Stimulated activated memory B cell treated with anti-CD40 and anti-IgM and Interleukin-4, amounts not matched to agents 10 μg/mL and 1 μg/mL and 100 μg/mL, for 72 hours (primary cell): ENCODE measurements at regions not wholly inside any gene's neighbourhood (a gene's known extent, or its start where the extent isn't known, plus 50 kb on each side); places are given as distances from the start of the nearest gene placed in this dataset.

ENCODE experiments used
- ATAC-seq: fragments of 150-1000 bp; cut with Tn5 transposase; 2 replicates; pipeline ENCODE4 v1.10.0; 2021
- H3K27ac Mint-ChIP-seq: one replicate; pipeline ENCODE4 v1.8.0; 2022; ENCODE audit warnings: mild to moderate bottlenecking, mixed read lengths
- H3K27me3 Mint-ChIP-seq: one replicate; pipeline ENCODE4 v1.8.0; 2022; ENCODE audit warnings: mixed read lengths
- H3K36me3 Mint-ChIP-seq: one replicate; pipeline ENCODE4 v1.8.0; 2022; ENCODE audit warnings: mixed read lengths
- H3K4me1 Mint-ChIP-seq: one replicate; pipeline ENCODE4 v1.8.0; 2022; ENCODE audit warnings: mixed read lengths
- H3K4me3 Mint-ChIP-seq: one replicate; pipeline ENCODE4 v1.8.0; 2022; ENCODE audit warnings: mild to moderate bottlenecking, moderate library complexity, mixed read lengths
- H3K9me3 Mint-ChIP-seq: one replicate; pipeline ENCODE4 v1.8.0; 2022; ENCODE audit warnings: mixed read lengths

DNA sequence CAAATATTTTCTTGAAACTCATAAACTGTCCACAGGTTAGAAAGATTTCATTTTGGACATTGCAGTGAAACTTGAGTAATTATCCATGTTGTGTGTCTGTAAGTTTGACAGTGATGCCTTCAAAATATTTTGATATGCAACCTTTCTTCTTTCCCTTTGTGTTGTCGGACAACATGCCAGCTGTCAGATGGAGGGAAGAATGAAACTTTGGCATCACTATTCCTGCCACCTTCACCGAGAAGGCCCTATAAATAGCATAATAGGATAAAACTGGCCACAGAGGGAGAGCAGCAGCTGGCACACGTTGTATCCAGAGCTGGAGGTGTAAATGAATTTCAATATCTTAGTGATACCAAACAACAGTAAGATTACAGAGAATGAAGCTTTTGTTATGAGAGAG lies 436.7 kb upstream of the CFAP20DC start:
- ATAC-seq, result no peak
- Mint-ChIP-seq H3K9me3 (no peaks in the 10 kb centered on the region), H3K36me3 (no peaks in the 10 kb centered on the region), H3K27me3 (no peaks in the 10 kb centered on the region), H3K4me1 (no peaks in the 10 kb centered on the region), H3K27ac (no peak overlapping the region), H3K4me3 (no peak overlapping the region)

DNA sequence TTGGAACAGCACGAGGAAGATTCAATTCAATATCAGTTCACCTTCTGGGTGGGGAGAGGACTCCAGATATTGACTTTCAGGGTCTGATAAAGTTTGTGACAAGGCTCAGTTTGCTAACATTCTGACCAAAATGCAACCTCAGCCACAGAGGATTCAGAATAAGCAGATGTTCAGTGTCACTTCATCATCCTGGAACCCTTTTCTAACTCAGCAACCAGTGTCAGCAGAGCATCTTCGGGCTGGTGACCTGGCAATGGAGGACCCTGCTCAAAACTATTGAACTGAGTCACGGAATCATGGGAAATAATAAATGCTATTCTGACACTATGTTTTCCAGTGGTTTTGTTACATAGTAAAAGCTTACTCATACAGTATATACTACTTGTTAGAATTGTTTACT lies 433.4 kb upstream of the CFAP20DC start:
- Mint-ChIP-seq H3K27ac (no peak overlapping the region), H3K4me1 (no peaks in the 10 kb centered on the region), H3K36me3 (no peaks in the 10 kb centered on the region), H3K4me3 (no peak overlapping the region), H3K27me3 (no peaks in the 10 kb centered on the region), H3K9me3 (no peaks in the 10 kb centered on the region)
- ATAC-seq, result no peak

DNA sequence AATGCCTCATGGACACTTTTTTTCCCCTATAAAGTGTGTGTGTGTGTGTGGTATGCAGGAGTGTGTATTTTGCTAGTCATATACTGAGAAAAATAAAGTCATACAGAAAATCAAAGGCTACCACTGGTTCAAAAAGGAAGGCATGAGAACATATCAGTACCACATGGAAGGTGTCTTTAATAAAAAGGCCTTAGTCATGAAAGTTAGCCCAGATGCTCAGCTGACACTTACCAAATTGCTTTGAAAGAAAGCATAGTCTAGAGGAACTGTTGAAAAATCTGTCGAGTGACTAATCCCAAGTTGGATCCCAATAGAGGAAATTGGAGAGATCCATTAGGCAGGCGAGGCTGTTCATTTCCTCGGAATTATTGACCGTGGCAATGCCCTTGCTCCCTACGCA lies 432.9 kb upstream of the CFAP20DC start:
- Mint-ChIP-seq H3K27me3 (no peaks in the 10 kb centered on the region), H3K27ac (no peak overlapping the region), H3K4me1 (no peaks in the 10 kb centered on the region), H3K9me3 (no peaks in the 10 kb centered on the region), H3K36me3 (no peaks in the 10 kb centered on the region), H3K4me3 (no peak overlapping the region)
- no peak for ATAC-seq

DNA sequence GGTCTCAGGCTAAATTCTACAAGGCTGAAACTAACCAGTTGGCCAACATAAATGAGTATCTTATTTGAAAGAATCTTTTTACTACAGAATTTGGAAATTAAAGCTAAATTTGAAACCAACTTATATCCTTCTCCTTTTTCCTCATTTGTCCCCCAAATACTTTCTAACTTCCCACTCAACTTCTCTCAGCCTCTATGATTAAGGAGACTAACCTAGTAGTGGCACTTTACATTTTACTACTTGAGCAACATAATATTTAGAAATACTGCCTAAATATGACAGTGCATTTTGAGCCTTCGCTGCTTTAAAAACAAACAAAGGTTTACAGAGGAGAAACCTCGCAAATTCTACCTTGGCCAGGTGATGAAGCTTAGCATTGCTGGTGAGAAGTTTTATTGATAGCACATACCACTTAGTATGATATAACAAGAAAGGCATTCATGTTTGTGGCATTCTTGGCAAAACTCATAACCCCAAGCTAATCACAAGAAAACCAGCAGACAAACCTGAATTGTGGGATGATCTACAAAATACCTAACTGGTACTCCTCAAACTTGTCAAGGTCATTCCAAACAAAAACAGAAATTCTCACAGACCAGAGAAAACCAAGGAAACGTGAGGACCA lies 432.1 kb upstream of the CFAP20DC start:
- no peak for ATAC-seq
- Mint-ChIP-seq H3K27me3 (no peaks in the 10 kb centered on the region), H3K9me3 (no peaks in the 10 kb centered on the region), H3K4me1 (no peaks in the 10 kb centered on the region), H3K27ac (no peak overlapping the region), H3K4me3 (no peak overlapping the region), H3K36me3 (no peaks in the 10 kb centered on the region)

DNA sequence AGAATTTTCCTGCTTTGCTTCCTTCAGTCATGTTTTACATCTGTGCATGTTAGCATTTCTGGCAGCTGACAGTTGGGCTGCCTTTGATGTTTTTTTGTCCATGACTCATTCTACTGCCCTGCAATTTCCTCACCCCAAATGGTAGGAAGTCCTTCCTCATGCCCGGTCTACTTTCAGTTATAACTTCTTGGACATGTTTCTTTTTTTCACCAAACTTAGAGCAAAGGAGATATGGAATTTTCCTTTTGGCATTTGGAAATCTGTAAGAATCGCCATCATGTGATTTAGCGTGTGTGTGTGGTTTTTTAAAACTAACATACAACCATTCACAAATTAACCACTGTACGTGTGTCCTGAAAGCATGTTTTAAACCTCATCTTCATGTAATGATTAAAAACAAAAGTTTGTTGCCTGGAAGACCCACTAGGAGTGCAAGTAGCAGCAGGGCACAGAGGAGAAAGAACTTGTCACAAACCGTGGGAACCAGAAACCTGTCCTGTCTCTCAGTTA lies 430.7 kb upstream of the CFAP20DC start:
- Mint-ChIP-seq H3K4me1 (no peaks in the 10 kb centered on the region), H3K27ac (no peak overlapping the region), H3K4me3 (no peak overlapping the region), H3K9me3 (no peaks in the 10 kb centered on the region), H3K36me3 (no peaks in the 10 kb centered on the region), H3K27me3 (no peaks in the 10 kb centered on the region)
- ATAC-seq, result no peak

DNA sequence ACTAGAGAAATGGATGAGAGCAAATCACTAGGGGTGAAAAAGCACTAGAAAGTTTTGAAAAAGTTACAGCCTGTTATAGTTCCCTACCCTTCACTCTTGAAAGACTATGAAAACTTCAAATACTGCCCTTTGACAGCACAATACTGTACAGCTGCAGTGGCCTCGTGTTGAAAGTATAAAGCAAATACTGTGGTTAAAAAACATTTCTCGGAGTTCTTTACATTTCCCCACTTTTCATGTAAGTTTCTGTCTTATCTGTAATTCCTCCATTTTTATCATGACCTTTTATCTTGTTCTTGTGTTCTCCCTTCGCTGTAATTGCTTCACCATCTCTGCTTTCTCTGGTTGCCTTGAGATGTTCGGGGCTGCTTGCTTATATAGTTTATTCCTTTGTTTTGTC lies 423.8 kb upstream of the CFAP20DC start:
- Mint-ChIP-seq H3K4me1 (peaks cover 8% of the 10 kb centered on the region), H3K27ac (no peak overlapping the region), H3K27me3 (no peaks in the 10 kb centered on the region), H3K36me3 (peaks cover 4% of the 10 kb centered on the region), H3K9me3 (peaks cover 6% of the 10 kb centered on the region), H3K4me3 (no peak overlapping the region)
- no peak for ATAC-seq

DNA sequence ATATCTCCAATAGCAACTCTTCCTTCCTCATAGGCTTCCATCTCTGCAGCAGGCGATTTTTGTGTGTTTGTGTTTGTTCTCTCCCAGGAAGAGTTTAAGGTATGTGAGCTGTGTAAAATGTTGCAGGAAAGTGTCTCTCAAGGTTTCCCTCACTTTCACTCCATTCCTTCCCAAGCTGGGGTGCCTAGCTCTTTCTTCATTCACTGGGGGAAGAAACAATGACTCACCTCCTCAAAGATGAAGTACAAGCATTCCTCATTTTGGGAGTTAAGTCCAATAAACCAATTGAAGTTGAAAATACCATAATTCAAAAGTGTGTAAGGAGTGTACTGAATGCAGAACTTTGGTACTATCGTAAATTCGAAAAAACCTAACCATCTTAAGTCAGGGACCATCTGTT lies 422.7 kb upstream of the CFAP20DC start:
- H3K36me3 Mint-ChIP-seq, result peaks cover 4% of the 10 kb centered on the region
- H3K4me3 Mint-ChIP-seq, result no peak overlapping the region
- no peak for ATAC-seq
- peaks cover 8% of the 10 kb centered on the region for H3K4me1 Mint-ChIP-seq
- H3K27me3 Mint-ChIP-seq, result no peaks in the 10 kb centered on the region
- H3K9me3 Mint-ChIP-seq, result peaks cover 6% of the 10 kb centered on the region
- no peak overlapping the region for H3K27ac Mint-ChIP-seq

DNA sequence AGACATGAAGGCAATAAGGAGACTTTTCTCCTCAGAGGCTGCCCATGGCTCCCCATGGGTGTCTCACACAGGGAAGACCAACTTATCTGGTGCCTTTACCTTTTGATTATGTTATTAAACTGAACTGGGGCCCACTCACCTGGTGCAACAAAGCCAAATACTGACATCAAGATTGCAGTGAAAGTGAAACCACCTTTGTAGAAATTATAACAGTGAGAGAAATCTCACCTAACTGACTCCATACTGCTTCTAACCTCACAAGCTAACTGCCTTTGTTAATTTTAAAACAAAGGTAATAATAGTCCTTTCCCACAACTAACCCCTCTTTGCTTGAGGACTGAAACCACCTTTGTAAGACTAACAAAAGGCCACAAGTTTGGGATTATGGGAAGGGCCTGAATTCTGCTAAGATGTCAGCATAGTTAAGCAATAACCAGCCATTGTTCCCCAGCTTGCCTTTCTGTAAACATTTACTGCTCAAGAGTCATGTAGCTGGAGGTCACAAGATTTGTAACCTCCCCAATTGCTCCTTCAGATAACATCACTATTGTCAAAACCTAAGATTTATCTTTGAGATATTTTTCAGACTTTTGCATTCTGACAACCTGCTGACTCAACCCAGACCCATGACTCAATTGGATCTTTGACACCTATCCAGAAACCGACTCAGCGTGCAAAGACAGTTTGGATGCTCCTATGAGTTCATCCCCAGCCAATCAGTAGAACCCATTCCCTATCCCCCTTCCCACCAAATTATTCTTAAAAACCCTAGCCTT lies 420.3 kb upstream of the CFAP20DC start:
- peaks cover 4% of the 10 kb centered on the region for H3K36me3 Mint-ChIP-seq
- no peaks in the 10 kb centered on the region for H3K27me3 Mint-ChIP-seq
- peaks cover 8% of the 10 kb centered on the region for H3K4me1 Mint-ChIP-seq
- no peak overlapping the region for H3K27ac Mint-ChIP-seq
- no peak overlapping the region for H3K4me3 Mint-ChIP-seq
- H3K9me3 Mint-ChIP-seq, result peaks cover 9% of the 10 kb centered on the region
- ATAC-seq, result no peak

DNA sequence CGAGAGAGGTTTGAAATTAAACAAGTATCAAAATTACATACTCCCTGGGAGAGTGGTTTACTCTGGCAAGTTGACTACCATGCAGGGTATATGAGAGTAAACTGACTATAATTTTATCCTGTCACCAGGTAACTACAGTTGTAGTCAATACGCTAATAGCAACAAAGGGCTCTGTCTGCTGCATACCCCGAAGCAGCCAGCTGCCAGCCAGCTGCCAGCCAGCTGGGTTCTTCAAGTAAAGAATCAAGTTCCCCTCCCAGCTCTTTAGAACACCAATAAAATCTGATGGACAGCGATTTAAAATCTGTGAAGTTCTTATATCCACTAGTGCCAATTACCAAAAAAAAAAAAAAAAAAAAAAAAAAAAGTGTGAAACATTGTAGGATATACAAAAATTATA lies 417.7 kb upstream of the CFAP20DC start:
- H3K9me3 Mint-ChIP-seq, result peaks cover 9% of the 10 kb centered on the region
- H3K4me3 Mint-ChIP-seq, result no peak overlapping the region
- no peaks in the 10 kb centered on the region for H3K27me3 Mint-ChIP-seq
- no peak for ATAC-seq
- no peak overlapping the region for H3K27ac Mint-ChIP-seq
- H3K36me3 Mint-ChIP-seq, result peaks cover 4% of the 10 kb centered on the region
- peaks cover 8% of the 10 kb centered on the region for H3K4me1 Mint-ChIP-seq

DNA sequence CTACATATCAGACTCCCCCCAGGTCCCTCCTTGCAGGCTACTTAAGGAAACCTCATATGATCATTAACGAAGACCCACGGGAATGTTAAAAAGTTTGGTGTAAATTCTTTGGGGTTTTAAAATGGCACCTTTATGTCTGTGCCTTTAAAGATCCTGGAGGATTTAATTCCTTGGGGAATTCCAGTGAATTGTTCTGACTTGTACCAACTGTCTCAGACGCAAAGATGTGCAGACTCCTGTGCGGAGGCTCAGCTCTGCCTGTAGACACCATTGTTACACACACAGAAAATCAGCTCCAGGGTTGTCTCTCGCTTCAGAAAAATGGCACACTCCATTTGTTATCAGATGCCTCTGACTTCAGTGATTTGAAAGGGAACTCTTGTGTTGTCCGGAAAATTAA lies 414.4 kb upstream of the CFAP20DC start:
- no peaks in the 10 kb centered on the region for H3K36me3 Mint-ChIP-seq
- H3K9me3 Mint-ChIP-seq, result peaks cover 4% of the 10 kb centered on the region
- no peaks in the 10 kb centered on the region for H3K4me1 Mint-ChIP-seq
- H3K27ac Mint-ChIP-seq, result no peak overlapping the region
- no peak overlapping the region for H3K4me3 Mint-ChIP-seq
- ATAC-seq, result no peak
- H3K27me3 Mint-ChIP-seq, result no peaks in the 10 kb centered on the region

DNA sequence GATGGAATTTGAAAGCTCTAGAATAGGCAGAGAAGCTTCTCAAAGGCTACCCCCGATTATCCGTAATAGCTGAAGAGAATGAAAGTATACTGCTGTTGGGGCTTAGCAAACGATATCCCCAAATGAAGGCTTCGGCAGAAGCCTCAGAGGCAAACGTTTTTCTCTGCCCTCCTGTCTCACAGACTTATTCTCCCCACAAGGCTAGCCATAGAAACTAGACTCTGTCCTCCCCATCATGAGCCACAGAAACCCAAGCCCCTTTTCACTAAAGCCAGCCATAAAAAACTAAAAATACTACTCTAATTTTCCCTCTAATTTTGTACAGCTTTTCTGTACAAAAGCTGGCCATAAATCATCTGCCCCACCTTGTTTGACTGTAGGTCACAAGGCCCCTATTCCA lies 413.4 kb upstream of the CFAP20DC start:
- no peak for ATAC-seq
- no peaks in the 10 kb centered on the region for H3K36me3 Mint-ChIP-seq
- H3K4me3 Mint-ChIP-seq, result no peak overlapping the region
- H3K27me3 Mint-ChIP-seq, result no peaks in the 10 kb centered on the region
- no peak overlapping the region for H3K27ac Mint-ChIP-seq
- peaks cover 4% of the 10 kb centered on the region for H3K9me3 Mint-ChIP-seq
- no peaks in the 10 kb centered on the region for H3K4me1 Mint-ChIP-seq

DNA sequence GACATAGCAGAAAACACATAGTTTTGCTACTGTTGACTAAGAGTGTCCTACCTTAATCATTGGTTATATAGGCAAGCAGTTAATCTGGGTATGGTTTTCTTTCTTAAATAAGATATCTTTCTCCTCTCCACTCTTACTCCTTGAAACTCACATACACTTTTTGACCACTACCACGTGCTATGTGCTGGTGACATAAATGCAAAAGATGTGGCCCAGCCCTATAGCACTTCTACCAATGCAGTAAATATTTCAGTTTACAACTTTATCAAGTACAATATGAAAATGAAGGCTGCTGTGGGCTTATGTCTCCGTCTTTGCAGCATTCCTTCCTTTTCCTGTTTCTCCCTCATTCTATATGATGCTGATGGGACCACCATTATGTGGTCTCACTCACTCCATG lies 410.2 kb upstream of the CFAP20DC start:
- Mint-ChIP-seq H3K36me3 (no peaks in the 10 kb centered on the region), H3K4me1 (peaks cover 6% of the 10 kb centered on the region), H3K27me3 (no peaks in the 10 kb centered on the region), H3K9me3 (peaks cover 2% of the 10 kb centered on the region), H3K27ac (no peak overlapping the region), H3K4me3 (no peak overlapping the region)
- no peak for ATAC-seq

DNA sequence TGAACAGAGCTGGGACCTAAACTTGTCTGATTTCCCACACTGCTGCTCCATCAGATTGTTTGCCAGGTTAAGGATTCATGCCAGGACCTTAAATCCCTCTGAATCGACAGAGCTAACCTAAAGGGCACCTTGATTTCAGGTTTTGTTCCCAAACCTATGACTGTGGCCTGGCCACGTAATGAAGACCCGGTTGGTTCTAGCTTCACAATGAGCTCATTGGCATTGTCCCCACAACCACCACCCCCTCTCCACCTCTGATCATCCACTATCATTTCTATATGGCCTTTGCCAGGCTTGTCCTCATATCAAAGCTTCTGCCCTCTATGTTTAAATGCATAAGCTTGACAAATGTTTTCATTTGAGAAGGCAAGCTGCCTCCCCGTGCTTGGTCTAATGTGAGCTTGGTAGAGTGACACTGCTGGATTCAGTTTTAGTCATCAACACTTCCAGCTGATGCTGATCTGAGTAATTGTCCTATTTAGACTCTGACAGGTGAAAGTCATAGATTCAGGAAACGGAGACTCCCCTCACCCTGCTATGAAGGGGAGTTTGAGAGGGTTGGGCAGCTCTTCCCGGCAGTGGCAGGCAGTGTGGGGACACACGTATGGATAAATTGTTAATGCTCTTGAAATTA lies 407.1 kb upstream of the CFAP20DC start:
- Mint-ChIP-seq H3K4me3 (no peak overlapping the region), H3K36me3 (no peaks in the 10 kb centered on the region), H3K27ac (peak overlapping the region; percentile 41), H3K4me1 (peaks cover 19% of the 10 kb centered on the region), H3K9me3 (peaks cover 2% of the 10 kb centered on the region), H3K27me3 (no peaks in the 10 kb centered on the region)
- ATAC-seq, result peak; percentile 74

DNA sequence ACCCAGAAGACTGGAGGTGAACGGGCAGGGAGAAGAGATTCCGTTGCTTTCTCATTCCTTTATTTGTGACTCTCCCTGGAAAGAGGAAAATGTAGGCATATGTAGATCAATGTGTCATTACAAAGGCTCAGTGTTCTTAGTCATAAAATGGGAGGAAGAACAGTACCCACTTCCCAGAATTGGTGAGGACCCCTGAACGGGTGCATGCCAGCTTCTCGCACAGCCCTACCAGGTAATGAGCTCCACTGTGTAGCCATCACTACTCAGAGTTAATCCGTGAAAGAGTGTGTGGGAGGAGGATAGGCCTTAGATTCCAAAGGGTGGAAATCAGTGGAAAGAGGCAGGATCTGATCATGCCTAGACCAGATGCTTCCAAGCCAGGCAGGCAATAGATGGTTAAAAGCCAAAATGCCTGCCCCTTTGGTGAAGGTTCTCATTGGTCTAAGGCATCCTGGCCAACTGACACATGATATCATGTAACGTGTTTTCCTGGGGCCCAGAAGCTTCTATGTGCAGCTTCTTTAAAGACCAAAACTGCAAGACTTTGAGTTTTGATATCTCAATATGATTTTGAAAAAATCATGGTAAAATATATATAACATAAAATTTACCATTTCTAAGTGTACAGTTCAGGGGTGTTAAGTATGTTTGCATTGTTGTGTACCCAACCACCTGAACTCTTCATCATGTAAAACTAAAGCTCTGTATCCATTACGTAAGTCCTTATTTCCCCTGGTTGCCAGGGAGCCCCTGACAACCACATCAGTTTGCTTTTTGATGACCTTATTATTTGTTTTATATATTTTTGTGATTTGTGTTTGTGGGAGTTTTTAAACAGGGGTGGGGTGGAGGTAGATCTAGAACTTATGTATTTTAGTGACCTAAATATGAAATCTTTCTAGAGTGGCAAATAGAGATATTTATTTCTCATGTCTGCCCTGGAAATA lies 402.2 kb upstream of the CFAP20DC start:
- Mint-ChIP-seq H3K4me3 (peak overlapping the region; percentile 38), H3K27me3 (no peaks in the 10 kb centered on the region), H3K36me3 (no peaks in the 10 kb centered on the region), H3K4me1 (peaks cover 35% of the 10 kb centered on the region), H3K27ac (peak overlapping the region; percentile 84), H3K9me3 (no peaks in the 10 kb centered on the region)
- no peak for ATAC-seq
